ENCODE measurements at regions not wholly inside any gene's neighbourhood (a gene's known extent, or its start where the extent isn't known, plus 50 kb on each side); places are given as distances from the start of the nearest gene placed in this dataset.

DNA sequence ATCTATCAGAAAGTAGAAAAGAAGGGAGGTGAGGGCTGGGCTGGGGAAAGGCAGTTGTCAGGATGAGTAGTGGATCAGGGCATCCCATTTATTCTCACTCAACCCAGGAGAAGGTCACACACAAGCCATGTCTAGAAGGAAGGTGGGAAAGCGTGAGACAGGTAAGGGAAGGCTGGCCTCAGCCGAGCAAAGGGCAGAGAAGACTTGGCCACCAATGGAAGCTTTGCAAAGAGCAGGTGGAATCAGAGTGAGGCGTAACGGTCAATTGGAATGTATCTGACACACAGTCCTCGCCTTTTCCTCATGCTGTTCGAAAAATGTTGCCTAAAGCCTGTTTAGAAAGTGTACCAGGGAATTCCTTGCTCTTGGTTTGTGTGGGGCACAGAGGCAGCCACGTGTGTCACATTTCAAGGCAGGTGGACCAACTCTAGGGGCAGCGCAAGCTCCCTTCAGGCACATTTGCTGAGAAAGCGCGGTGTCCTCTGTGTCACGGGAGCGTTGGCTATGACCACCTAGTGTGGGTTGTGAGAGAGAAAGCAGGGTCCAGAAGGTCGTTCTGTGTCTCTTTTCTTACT lies 118.8 kb upstream of the SPATA13 start:
- H3K27ac Mint-ChIP-seq (ENCODE audit: unreplicated experiment) = no peak overlapping the region
- H3K36me3 ChIP-seq (ENCODE audit: insufficient read depth, low read length) = no peaks in the 10 kb centered on the region
- no peaks in the 10 kb centered on the region for H3K9me3 Mint-ChIP-seq (ENCODE audit: unreplicated experiment)
- peaks cover 20% of the 10 kb centered on the region for H3K4me1 Mint-ChIP-seq (ENCODE audit: low read depth, unreplicated experiment)
- H4K20me1 ChIP-seq (ENCODE audit: insufficient read depth, low read length) = no peaks in the 10 kb centered on the region
- no peak overlapping the region for H3K27ac ChIP-seq (ENCODE audit: low read depth, low read length)
- no peak overlapping the region for H3K9ac ChIP-seq (ENCODE audit: low read length)
- no peak overlapping the region for H3K4me3 Mint-ChIP-seq (ENCODE audit: unreplicated experiment)
- H3K4me2 ChIP-seq (ENCODE audit: low read length) = no peak overlapping the region
- no peak for TF ChIP-seq EZH2 (IDR thresholded peaks at IDR 0.05; ENCODE audit: insufficient read depth, low read length)
- TF ChIP-seq, protein P1, sequence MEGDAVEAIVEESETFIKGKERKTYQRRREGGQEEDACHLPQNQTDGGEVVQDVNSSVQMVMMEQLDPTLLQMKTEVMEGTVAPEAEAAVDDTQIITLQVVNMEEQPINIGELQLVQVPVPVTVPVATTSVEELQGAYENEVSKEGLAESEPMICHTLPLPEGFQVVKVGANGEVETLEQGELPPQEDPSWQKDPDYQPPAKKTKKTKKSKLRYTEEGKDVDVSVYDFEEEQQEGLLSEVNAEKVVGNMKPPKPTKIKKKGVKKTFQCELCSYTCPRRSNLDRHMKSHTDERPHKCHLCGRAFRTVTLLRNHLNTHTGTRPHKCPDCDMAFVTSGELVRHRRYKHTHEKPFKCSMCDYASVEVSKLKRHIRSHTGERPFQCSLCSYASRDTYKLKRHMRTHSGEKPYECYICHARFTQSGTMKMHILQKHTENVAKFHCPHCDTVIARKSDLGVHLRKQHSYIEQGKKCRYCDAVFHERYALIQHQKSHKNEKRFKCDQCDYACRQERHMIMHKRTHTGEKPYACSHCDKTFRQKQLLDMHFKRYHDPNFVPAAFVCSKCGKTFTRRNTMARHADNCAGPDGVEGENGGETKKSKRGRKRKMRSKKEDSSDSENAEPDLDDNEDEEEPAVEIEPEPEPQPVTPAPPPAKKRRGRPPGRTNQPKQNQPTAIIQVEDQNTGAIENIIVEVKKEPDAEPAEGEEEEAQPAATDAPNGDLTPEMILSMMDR (IDR thresholded peaks at IDR 0.05; ENCODE audit: insufficient read depth, low read depth, low read length) = no peak
- no peak overlapping the region for H2AFZ ChIP-seq (ENCODE audit: low read depth, low read length)
- no peaks in the 10 kb centered on the region for H3K9me3 ChIP-seq (ENCODE audit: insufficient read depth, low read depth, low read length)
- H3K4me3 ChIP-seq (ENCODE audit: insufficient read depth, low read depth, low read length) = no peak overlapping the region
- peaks cover 10% of the 10 kb centered on the region for H3K4me1 ChIP-seq (ENCODE audit: insufficient read depth, low read length)
- H3K79me2 ChIP-seq (ENCODE audit: insufficient read depth, low read length) = no peaks in the 10 kb centered on the region
- FAIRE-seq = no peak
- H3K27me3 ChIP-seq (ENCODE audit: insufficient read depth, low read length) = no peaks in the 10 kb centered on the region
- no peak for DNase-seq (ENCODE audit: low read depth)
- H3K36me3 Mint-ChIP-seq (ENCODE audit: low read depth, unreplicated experiment) = no peaks in the 10 kb centered on the region
- H3K27me3 Mint-ChIP-seq (ENCODE audit: low read depth, unreplicated experiment) = no peaks in the 10 kb centered on the region

GRCh38 chr13:24042710-24043440 lies 117.6 kb upstream of the SPATA13 start:
- H4K20me1 ChIP-seq (ENCODE audit: insufficient read depth, low read length) = no peaks in the 10 kb centered on the region
- Mint-ChIP-seq H3K9me3 (ENCODE audit: unreplicated experiment) (no peaks in the 10 kb centered on the region), H3K27ac (ENCODE audit: unreplicated experiment) (no peak overlapping the region), H3K36me3 (ENCODE audit: low read depth, unreplicated experiment) (peaks cover 2% of the 10 kb centered on the region), H3K27me3 (ENCODE audit: low read depth, unreplicated experiment) (no peaks in the 10 kb centered on the region), H3K4me3 (ENCODE audit: unreplicated experiment) (no peak overlapping the region), H3K4me1 (ENCODE audit: low read depth, unreplicated experiment) (peaks cover 20% of the 10 kb centered on the region)
- H3K4me2 ChIP-seq (ENCODE audit: low read length) = no peak overlapping the region
- peaks cover 10% of the 10 kb centered on the region for H3K4me1 ChIP-seq (ENCODE audit: insufficient read depth, low read length)
- H3K27ac ChIP-seq (ENCODE audit: low read depth, low read length) = no peak overlapping the region
- H3K36me3 ChIP-seq (ENCODE audit: insufficient read depth, low read length) = no peaks in the 10 kb centered on the region
- no peak for DNase-seq (ENCODE audit: low read depth)
- TF ChIP-seq EZH2 (IDR thresholded peaks at IDR 0.05; ENCODE audit: insufficient read depth, low read length) = no peak
- TF ChIP-seq, protein P1 (IDR thresholded peaks at IDR 0.05; ENCODE audit: insufficient read depth, low read depth, low read length) = no peak
- no peaks in the 10 kb centered on the region for H3K27me3 ChIP-seq (ENCODE audit: insufficient read depth, low read length)
- FAIRE-seq = no peak
- H2AFZ ChIP-seq (ENCODE audit: low read depth, low read length) = no peak overlapping the region
- H3K9ac ChIP-seq (ENCODE audit: low read length) = no peak overlapping the region
- no peak overlapping the region for H3K4me3 ChIP-seq (ENCODE audit: insufficient read depth, low read depth, low read length)
- no peaks in the 10 kb centered on the region for H3K9me3 ChIP-seq (ENCODE audit: insufficient read depth, low read depth, low read length)
- H3K79me2 ChIP-seq (ENCODE audit: insufficient read depth, low read length) = no peaks in the 10 kb centered on the region

Data from astrocyte (in vitro differentiated cells and primary cell).